HL-60 (cell line): ENCODE measurements at regions not wholly inside any gene's neighbourhood (a gene's known extent, or its start where the extent isn't known, plus 50 kb on each side); places are given as distances from the start of the nearest gene placed in this dataset.

Source experiments
- DNase-seq, 2 experiments: peaks; one replicate each; pipeline ENCODE4 v3.0.0-alpha.2; 2010 to 2020; ENCODE audit warnings: low read depth in 1 of 2, low spot score in 1 of 2
- H3K27ac ChIP-seq: fragments of 250-450 bp; sonication (Bioruptor Pico); replicated peaks from 2 replicates; pipeline ENCODE4 v1.5.1; 2020; ENCODE audit warnings: mild to moderate bottlenecking, moderate library complexity
- H3K27me3 ChIP-seq: fragments of 250-450 bp; sonication (Bioruptor Pico); 2 replicates; pipeline ENCODE4 v1.5.1; 2021; ENCODE audit warnings: mild to moderate bottlenecking, moderate library complexity; ENCODE audit not compliant: insufficient read depth, poor library complexity, severe bottlenecking
- H3K4me3 ChIP-seq: replicated peaks from 2 replicates; pipeline ENCODE4 v1.5.1; 2011; ENCODE audit warnings: mild to moderate bottlenecking, control low read depth, low read length; ENCODE audit not compliant: insufficient read depth
- CTCF ChIP-seq: IDR thresholded peaks from one replicate; pipeline ENCODE4 v1.5.1; 2011; ENCODE audit warnings: low read length, control low read depth, inconsistent platforms; ENCODE audit not compliant: insufficient read depth
- GABPA ChIP-seq: IDR thresholded peaks from 2 replicates; pipeline ENCODE4 v1.6.1; 2012; ENCODE audit warnings: low read depth
- POLR2AphosphoS5 ChIP-seq: IDR thresholded peaks from 2 replicates; pipeline ENCODE4 v1.6.1; 2012; ENCODE audit warnings: low read depth
- REST ChIP-seq: IDR thresholded peaks from 2 replicates; pipeline ENCODE4 v1.6.1; 2012; ENCODE audit warnings: low read depth; ENCODE audit not compliant: insufficient replicate concordance
- SPI1 ChIP-seq: IDR thresholded peaks from 2 replicates; pipeline ENCODE4 v1.6.1; 2012; ENCODE audit warnings: low read depth, mild to moderate bottlenecking, borderline replicate concordance

GRCh38 chr16:13392341-13392740 lies 490.9 kb downstream of the SHISA9 start:
- no peak overlapping the region for H3K27ac ChIP-seq
- DNase-seq, result no peak
- TF ChIP-seq CTCF, result no peak
- TF ChIP-seq GABPA, result no peak
- no peak for TF ChIP-seq SPI1
- no peak for TF ChIP-seq POLR2AphosphoS5
- no peak for TF ChIP-seq REST
- no peaks in the 10 kb centered on the region for H3K27me3 ChIP-seq
- no peak overlapping the region for H3K4me3 ChIP-seq

GRCh38 chr16:13393816-13394215 lies 492.4 kb downstream of the SHISA9 start:
- DNase-seq, result no peak
- TF ChIP-seq REST (no peak), POLR2AphosphoS5 (no peak)
- Histone ChIP-seq H3K27me3 (no peaks in the 10 kb centered on the region), H3K4me3 (no peak overlapping the region), H3K27ac (no peak overlapping the region)

- TF ChIP-seq REST, result no peak
- TF ChIP-seq SPI1, result no peak
- no peak for TF ChIP-seq GABPA
- no peak for TF ChIP-seq POLR2AphosphoS5
- no peak for TF ChIP-seq CTCF
- Histone ChIP-seq H3K4me3 (no peak overlapping the region), H3K27me3 (no peaks in the 10 kb centered on the region), H3K27ac (no peak overlapping the region)
- no peak for DNase-seq
Observed at GRCh38 chr16:13394488-13394887, 493.1 kb downstream of the SHISA9 start.

GRCh38 chr16:13397126-13397525 lies 495.7 kb downstream of the SHISA9 start:
- no peak for DNase-seq
- TF ChIP-seq SPI1 (no peak), POLR2AphosphoS5 (no peak), CTCF (no peak), REST (no peak), GABPA (no peak)
- Histone ChIP-seq H3K27me3 (no peaks in the 10 kb centered on the region), H3K4me3 (no peak overlapping the region), H3K27ac (no peak overlapping the region)
